ENCODE measurements at regions not wholly inside any gene's neighbourhood (a gene's known extent, or its start where the extent isn't known, plus 50 kb on each side); places are given as distances from the start of the nearest gene placed in this dataset.
"Not testable (repeated sequence)": the region's sequence is repeated elsewhere in the genome, so short reads cannot be mapped to it uniquely, and the experiment has no call there.

- DNase-seq: no peak
These were observed 234.3 kb downstream of the SQOR start for GRCh38 chr15:45869034-45869668.

- DNase-seq: peak; percentile 5
These were observed 236.5 kb downstream of the SQOR start for GRCh38 chr15:45871121-45871855.

GRCh38 chr15:45873781-45874180 lies 239.0 kb downstream of the SQOR start:
- DNase-seq: peak; percentile 34

GRCh38 chr15:45874566-45874965 lies 239.7 kb downstream of the SQOR start:
- not testable (repeated sequence) for DNase-seq

GRCh38 chr15:45884289-45884688 lies 249.5 kb downstream of the SQOR start:
- DNase-seq: no peak

GRCh38 chr15:45884755-45885445 lies 250.1 kb downstream of the SQOR start:
- DNase-seq: no peak

GRCh38 chr15:45885801-45886200 lies 251.0 kb downstream of the SQOR start:
- DNase-seq: no peak

- DNase-seq: no peak
These were observed 256.9 kb downstream of the SQOR start for GRCh38 chr15:45891766-45892165.

GRCh38 chr15:45892182-45892581 lies 257.4 kb downstream of the SQOR start:
- no peak for DNase-seq

- no peak for DNase-seq
These were observed 268.5 kb downstream of the SQOR start for GRCh38 chr15:45903283-45903682.

GRCh38 chr15:45904019-45904418 lies 269.2 kb downstream of the SQOR start:
- DNase-seq: no peak

GRCh38 chr15:45906230-45906629 lies 271.4 kb downstream of the SQOR start:
- DNase-seq: no peak

GRCh38 chr15:45910671-45911070 lies 275.8 kb downstream of the SQOR start:
- DNase-seq: no peak

- no peak for DNase-seq
These were observed 278.6 kb downstream of the SQOR start for GRCh38 chr15:45913451-45913850.

GRCh38 chr15:45914425-45914824 lies 279.6 kb downstream of the SQOR start:
- no peak for DNase-seq

GRCh38 chr15:45918839-45919238 lies 284.0 kb downstream of the SQOR start:
- no peak for DNase-seq

GRCh38 chr15:45919806-45920205 lies 285.0 kb downstream of the SQOR start:
- peak; percentile 73 for DNase-seq

GRCh38 chr15:45921376-45921775 lies 286.5 kb downstream of the SQOR start:
- peak; percentile 31 for DNase-seq

GRCh38 chr15:45921978-45922377 lies 287.1 kb downstream of the SQOR start:
- DNase-seq: no peak

GRCh38 chr15:45941367-45941766 lies 306.5 kb downstream of the SQOR start:
- DNase-seq: no peak

- peak; percentile 22 for DNase-seq
These were observed 308.4 kb downstream of the SQOR start for GRCh38 chr15:45943240-45943639.

GRCh38 chr15:45946111-45946510 lies 311.3 kb downstream of the SQOR start:
- DNase-seq: no peak

- DNase-seq: no peak
These were observed 313.4 kb downstream of the SQOR start for GRCh38 chr15:45948181-45948621.

GRCh38 chr15:45958924-45959323 lies 324.1 kb downstream of the SQOR start:
- no peak for DNase-seq

All from fibroblast of skin of abdomen (primary cell).